GM19468 (cell line): ENCODE measurements at regions not wholly inside any gene's neighbourhood (a gene's known extent, or its start where the extent isn't known, plus 50 kb on each side); places are given as distances from the start of the nearest gene placed in this dataset.
A peak's percentile ranks its signal among the peaks of the same experiment; 100 is the strongest.
"Not testable (repeated sequence)": the region's sequence is repeated elsewhere in the genome, so short reads cannot be mapped to it uniquely, and the experiment has no call there.

Experiments
- ATAC-seq: cut with Tn5 transposase; IDR thresholded peaks from one replicate; pipeline ENCODE4 v1.9.1; 2021; ENCODE audit warnings: mild to moderate bottlenecking, moderate library complexity, moderate number of reproducible peaks; ENCODE audit not compliant: unreplicated experiment; ENCODE audit errors: extremely low read depth

DNA sequence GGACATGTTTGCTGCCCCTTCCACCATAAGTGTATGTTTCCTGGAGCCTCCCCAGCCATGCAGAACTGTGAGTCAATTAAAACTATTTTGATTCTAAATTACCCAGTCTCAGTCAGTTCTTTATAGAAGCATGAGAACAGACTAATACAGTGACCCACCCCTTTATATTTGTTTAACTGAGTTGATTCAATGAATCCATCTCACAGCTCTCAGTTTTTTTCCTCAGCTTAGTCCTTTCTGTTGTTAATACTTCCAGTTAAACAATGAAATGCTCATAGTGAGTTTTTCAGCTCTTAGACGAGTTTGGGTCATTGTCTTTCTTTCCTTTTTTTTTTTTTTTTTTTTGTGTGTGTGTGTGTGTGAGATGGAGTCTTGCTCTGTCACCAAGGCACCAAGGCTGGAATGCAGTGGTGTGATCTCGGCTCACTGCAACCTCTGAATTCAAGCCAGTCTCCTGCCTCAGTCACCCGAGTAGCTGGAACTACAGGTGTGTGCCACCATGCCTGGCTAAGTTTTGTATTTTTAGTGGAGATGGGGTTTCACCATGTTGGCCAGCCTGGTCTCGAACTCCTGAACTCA, 627.4 kb downstream of the SPATA31A7 start:
- not testable (repeated sequence) for ATAC-seq

DNA sequence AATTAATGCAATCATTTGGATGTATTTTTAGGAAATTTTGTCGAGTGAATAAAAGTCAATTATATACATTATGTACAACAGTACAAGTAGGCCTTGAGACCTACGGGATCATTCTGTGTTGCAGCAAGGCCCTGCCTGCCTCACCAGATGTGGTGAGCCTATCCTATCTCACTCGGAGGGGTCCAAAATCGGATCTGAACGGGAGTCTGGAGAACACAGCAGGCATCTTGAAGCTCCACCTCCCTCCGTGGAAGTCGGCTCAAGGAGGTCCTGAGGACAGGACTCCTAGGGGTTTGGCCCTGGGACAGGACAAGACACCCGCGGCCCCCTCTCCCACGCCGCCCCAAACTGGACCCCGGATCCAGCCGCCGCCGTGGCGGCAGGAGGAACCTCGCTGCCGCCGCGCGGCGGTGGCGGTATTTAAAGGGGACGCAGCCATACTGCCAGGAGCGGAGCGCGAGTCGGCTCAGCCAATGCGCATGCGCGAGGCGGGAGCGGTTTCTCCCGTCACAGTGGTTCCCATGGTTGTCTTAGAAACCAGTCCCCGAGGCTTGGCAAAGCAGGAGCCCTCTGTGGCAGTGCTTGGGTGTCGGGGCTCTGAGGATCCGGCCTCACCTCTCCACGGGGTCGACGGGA, 663.9 kb downstream of the SPATA31A7 start:
- peak; percentile 29 for ATAC-seq

DNA sequence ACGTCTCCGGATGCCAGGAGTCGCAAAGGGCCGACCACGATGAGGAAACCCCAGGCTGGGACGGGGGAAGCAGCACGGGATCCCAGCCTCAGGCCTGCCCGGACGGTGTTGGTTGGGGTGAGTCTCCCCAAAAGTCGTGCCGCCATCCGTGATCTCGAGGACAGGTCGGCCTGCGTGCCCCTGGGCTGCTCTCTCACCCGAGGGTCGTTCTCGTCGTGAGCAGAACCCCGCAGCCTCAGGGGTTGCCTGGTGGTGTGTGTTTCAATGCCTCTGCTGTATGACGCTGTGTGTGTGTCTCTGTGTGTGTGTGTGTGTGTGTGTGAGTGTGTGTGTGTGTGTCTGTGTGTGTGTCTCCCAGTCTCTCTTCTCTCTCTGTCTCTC, 664.4 kb downstream of the SPATA31A7 start:
- not testable (repeated sequence) for ATAC-seq

GRCh38 chr9:61856283-61856682, 666.4 kb downstream of the SPATA31A7 start:
- peak; percentile 28 for ATAC-seq

- ATAC-seq: not testable (repeated sequence)
These were observed 667.1 kb downstream of the SPATA31A7 start for GRCh38 chr9:61856858-61857453.

- ATAC-seq: peak; percentile 88
These were observed 668.0 kb downstream of the SPATA31A7 start for GRCh38 chr9:61857709-61858351.

DNA sequence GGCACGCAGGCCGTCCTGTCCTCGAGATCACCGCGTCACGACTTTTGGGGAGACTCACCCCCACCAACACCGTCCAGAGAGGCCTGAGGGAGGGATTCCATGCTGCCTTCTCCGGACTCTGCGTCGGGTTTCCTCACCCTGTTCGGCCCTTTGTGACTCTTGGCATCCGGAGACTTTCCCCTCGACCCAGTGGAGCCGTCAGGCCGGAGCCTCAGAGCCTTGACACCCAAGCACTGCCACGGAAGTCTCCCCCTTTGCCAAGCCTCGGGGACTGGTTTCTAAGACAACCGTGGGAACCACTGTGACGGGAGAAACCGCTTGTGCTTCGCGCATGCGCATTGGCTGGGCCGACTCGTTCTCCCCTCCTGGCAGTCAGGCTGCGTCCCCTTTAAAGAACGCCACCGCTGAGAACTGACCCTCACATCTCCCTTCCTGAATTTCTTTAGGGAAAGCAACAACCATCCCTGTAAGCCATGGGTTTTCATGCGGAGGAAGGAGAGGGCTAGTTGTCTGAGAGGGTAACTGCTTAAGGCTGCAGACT, 672.7 kb downstream of the SPATA31A7 start:
- ATAC-seq: not testable (repeated sequence)

GRCh38 chr9:61864463-61864862, 674.6 kb downstream of the SPATA31A7 start:
- not testable (repeated sequence) for ATAC-seq

DNA sequence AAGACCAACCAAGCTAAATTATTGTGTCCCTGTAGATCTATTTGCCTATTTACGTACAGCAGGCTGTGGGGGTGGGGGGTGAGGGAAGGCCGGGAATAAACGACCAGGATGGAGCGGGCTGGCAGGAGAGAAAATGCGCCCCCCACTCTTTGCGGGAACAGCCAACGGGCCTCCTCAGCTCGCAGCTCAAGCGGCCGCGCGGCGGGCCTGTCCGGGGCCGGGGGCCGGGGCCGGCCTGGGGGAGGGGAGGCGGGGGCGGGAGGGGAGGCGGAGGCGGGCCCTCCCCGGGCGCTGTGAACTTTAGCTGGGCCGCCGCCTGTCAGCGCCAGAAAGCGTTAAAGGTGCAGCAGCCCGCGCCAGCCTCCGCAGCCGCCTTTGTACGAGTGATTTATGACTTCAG, 679.1 kb downstream of the SPATA31A7 start:
- not testable (repeated sequence) for ATAC-seq

DNA sequence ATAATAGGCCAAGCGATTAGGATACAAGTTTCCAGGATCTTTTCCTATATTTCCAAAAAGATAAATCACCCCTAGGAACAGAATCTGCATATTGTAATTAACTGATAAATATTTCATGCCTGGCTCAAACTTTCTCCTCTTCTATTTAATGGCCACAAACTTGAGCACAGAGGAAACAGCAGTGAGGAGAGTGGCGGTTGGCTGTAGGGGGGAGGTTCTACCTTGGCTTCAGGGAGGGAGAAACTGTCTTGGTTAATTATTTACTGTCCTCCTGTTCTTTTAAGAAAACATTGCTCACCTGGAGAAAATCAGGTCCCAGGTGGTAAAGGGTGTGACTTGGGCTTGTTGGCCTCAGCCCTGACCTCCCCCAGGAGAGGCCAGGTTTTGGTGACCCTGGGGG, 682.5 kb downstream of the SPATA31A7 start:
- not testable (repeated sequence) for ATAC-seq
